ENCODE measurements at regions not wholly inside any gene's neighbourhood (a gene's known extent, or its start where the extent isn't known, plus 50 kb on each side); places are given as distances from the start of the nearest gene placed in this dataset.

DNA sequence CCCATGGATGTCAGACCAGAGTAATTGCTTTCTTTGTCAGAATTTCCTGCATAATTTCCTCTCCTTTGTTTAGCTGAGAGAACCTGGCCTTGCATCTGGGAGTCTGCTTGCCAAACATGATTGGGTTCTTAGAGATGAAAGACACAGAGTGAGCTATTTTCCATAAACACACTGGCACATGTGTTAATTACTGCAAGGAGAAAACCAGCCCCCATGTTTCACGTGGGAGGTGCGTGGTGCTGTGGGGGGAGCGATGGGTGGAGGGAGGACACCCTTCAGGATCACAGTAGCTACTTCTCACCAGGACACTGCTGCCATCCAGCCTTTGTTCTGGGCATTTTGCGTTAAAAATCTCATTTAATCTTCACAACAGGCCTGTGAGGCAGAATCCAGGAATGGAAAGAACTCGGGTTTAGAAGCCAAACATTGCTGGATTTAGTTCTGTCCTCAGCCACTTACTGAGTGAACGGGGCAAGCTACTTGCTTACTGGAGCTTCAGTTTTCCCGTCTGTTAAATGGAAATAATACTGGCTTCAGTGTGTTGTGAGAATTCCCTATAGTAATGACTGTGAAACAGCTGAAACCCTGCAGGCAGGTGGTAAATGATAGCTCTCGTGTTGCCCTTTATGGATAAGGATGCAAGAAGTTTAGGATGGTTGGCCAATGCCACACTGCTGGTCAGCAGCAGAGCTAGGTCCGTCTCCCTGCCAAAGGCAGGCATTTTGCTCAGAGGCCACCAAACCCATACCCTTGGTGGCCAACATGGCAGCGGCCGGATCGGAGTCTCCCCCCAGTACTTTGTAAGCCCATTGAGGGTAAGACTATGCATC lies 100.1 kb upstream of the ASAP2 start:
- no peak for TF ChIP-seq CTCF (IDR thresholded peaks at IDR 0.05; ENCODE audit: partially characterized antibody, unreplicated experiment)
- Mint-ChIP-seq H3K9me3 (ENCODE audit: unreplicated experiment) (peaks cover 11% of the 10 kb centered on the region), H3K27ac (ENCODE audit: unreplicated experiment) (peak overlapping the region; percentile 79), H3K4me3 (ENCODE audit: unreplicated experiment) (no peak overlapping the region), H3K36me3 (ENCODE audit: unreplicated experiment) (no peaks in the 10 kb centered on the region), H3K4me1 (ENCODE audit: low read depth, unreplicated experiment) (peaks cover 38% of the 10 kb centered on the region), H3K27me3 (ENCODE audit: unreplicated experiment) (peaks cover 15% of the 10 kb centered on the region)
- DNase-seq: no peak

DNA sequence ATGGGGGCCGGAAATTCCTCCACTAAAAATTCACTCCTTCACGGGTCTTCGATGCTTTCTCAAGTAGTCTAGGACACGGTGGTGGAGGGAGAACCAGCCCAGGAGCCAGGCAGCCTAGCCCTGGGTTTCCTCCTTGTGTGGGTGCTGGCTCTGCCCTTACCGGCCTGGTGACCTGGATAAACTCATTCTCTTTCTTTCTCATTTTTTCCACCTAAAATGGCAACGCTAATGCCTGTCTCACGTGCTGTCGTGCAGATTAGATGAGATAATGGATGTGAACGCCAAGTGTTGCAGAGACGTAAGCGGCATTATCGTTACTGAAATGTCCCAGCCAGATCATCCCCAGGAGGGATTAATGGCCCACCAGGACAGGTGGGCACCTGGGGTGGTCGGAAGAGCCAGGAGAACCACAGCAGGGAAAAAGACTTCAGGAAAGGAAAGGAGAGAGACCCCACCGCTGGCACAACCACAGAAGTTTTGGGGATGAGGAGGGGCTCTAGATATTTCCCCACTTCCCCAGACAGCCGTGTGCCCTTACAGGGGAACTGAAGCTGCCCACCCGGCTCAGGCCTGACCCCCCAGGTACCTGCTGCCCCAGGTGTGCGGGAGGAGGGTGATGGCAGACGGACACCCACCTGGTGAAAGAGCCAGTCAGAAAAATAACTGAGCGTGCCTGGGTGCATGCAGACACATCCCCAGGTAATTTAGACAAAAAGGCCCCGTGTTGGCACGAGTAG lies 100.8 kb upstream of the ASAP2 start:
- H3K9me3 Mint-ChIP-seq (ENCODE audit: unreplicated experiment): peaks cover 11% of the 10 kb centered on the region
- no peak for DNase-seq
- peak overlapping the region; percentile 72 for H3K4me3 Mint-ChIP-seq (ENCODE audit: unreplicated experiment)
- H3K4me1 Mint-ChIP-seq (ENCODE audit: low read depth, unreplicated experiment): peaks cover 37% of the 10 kb centered on the region
- TF ChIP-seq CTCF (IDR thresholded peaks at IDR 0.05; ENCODE audit: partially characterized antibody, unreplicated experiment): no peak
- peak overlapping the region; percentile 54 for H3K27ac Mint-ChIP-seq (ENCODE audit: unreplicated experiment)
- H3K27me3 Mint-ChIP-seq (ENCODE audit: unreplicated experiment): peaks cover 14% of the 10 kb centered on the region
- H3K36me3 Mint-ChIP-seq (ENCODE audit: unreplicated experiment): no peaks in the 10 kb centered on the region

DNA sequence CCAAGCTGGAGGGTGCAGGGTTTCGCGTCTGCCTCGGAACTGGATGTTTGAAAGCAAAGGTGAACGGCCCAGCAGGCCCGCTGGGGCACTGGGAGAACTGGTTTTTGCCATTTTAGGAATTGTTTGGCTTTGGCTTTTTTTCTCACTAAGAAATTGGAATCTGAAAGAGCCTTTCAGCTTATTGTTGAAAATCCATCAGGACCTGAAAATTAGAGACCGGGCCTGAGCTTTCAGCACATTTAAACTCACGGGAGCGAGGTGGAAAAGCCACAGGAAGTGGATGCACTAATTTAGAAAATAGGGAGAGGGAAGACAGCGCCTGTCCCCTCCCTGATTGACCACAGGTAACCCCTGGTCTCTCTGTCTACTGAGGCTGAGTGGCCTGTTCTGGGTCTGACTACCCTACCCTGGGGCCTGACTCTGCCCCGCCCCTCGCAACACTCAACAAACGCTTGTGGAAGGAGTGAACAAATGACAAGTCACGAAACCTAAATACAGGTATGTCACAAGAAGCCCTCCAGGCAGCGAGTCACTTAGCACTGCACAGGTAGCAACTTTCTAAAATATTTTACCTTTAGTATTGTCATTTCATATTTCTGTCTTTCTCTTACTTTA lies 100.3 kb upstream of the MBOAT2 start:
- Mint-ChIP-seq H3K36me3 (ENCODE audit: unreplicated experiment) (no peaks in the 10 kb centered on the region), H3K9me3 (ENCODE audit: unreplicated experiment) (peaks cover 9% of the 10 kb centered on the region), H3K4me3 (ENCODE audit: unreplicated experiment) (no peak overlapping the region), H3K4me1 (ENCODE audit: low read depth, unreplicated experiment) (peaks cover 36% of the 10 kb centered on the region), H3K27ac (ENCODE audit: unreplicated experiment) (no peak overlapping the region), H3K27me3 (ENCODE audit: unreplicated experiment) (peaks cover 8% of the 10 kb centered on the region)
- DNase-seq: no peak
- TF ChIP-seq CTCF (IDR thresholded peaks at IDR 0.05; ENCODE audit: partially characterized antibody, unreplicated experiment): no peak

DNA sequence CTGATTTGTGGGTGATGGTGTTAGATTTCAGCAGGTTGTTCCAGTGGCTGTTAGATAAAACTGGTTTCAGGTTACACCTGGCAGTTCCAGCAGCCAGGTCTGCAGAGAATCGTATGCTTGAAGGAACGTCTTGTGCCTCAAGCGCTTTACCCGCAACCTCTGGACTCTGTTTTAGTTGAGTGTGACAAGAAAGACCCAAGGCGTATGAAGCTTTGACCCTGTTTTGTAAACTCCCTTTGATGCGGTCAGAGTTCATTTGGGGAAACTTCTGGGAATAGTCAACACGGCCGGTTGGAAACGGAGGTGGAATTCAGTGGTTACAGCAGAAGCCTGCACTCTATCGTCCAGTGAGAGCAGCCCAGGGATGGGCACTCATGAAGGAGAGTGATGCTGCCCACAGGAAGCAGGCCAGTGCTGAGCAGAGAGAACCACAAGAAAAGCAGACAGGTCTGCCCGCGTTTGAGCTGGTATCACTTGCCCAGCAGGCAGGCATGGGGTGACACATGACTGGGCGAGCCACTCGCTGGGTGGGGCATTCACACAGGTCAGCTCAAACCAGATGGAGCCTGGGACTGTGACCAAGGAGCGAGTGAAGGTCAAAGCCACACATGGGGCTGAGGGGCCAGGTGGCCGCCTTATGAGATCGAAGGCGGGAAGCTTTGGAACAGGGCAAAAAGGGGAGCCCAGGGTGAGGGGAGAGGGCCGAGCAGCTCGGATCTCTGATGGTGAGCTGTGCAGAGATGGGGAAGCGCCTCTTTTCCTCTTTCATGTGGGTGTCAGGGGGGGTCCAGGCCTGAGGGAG lies 99.6 kb upstream of the MBOAT2 start:
- Mint-ChIP-seq H3K9me3 (ENCODE audit: unreplicated experiment) (peaks cover 5% of the 10 kb centered on the region), H3K27ac (ENCODE audit: unreplicated experiment) (no peak overlapping the region), H3K4me1 (ENCODE audit: low read depth, unreplicated experiment) (peaks cover 31% of the 10 kb centered on the region), H3K27me3 (ENCODE audit: unreplicated experiment) (peaks cover 8% of the 10 kb centered on the region), H3K4me3 (ENCODE audit: unreplicated experiment) (peak overlapping the region; percentile 17), H3K36me3 (ENCODE audit: unreplicated experiment) (no peaks in the 10 kb centered on the region)
- DNase-seq: no peak
- TF ChIP-seq CTCF (IDR thresholded peaks at IDR 0.05; ENCODE audit: partially characterized antibody, unreplicated experiment): no peak

Data from glutamatergic neuron (in vitro differentiated cells).